NCI-H2171 treated with DMSO at 0.1 percent for 48 hours (cell line): ENCODE measurements at regions not wholly inside any gene's neighbourhood (a gene's known extent, or its start where the extent isn't known, plus 50 kb on each side); places are given as distances from the start of the nearest gene placed in this dataset.
"Not testable (repeated sequence)": the region's sequence is repeated elsewhere in the genome, so short reads cannot be mapped to it uniquely, and the experiment has no call there.

Source experiments
- DNase-seq: peaks from one replicate; lab custom pipeline; 2025; lab: John Stamatoyannopoulos, UW

- no peak for DNase-seq
Observed at GRCh38 chr17:34472363-34472762, 107.0 kb upstream of the TMEM132E start.

GRCh38 chr17:34471278-34471677 is 108.1 kb upstream of the TMEM132E start:
- DNase-seq = not testable (repeated sequence)

- DNase-seq = peak; percentile 42
Observed at GRCh38 chr17:34465789-34466188, 102.8 kb upstream of the CCL1 start.

- peak; percentile 91 for DNase-seq
Observed at GRCh38 chr17:34464812-34465211, 101.8 kb upstream of the CCL1 start.

- no peak for DNase-seq
Observed at GRCh38 chr17:34458266-34458665, 95.2 kb upstream of the CCL1 start.

- no peak for DNase-seq
Observed at GRCh38 chr17:34456121-34456520, 93.1 kb upstream of the CCL1 start.

GRCh38 chr17:34452769-34453168 is 89.7 kb upstream of the CCL1 start:
- no peak for DNase-seq

- DNase-seq = no peak
Observed at GRCh38 chr17:34451313-34451712, 88.3 kb upstream of the CCL1 start.

- no peak for DNase-seq
Observed at GRCh38 chr17:34447406-34447805, 84.4 kb upstream of the CCL1 start.

GRCh38 chr17:34445101-34445500 is 82.1 kb upstream of the CCL1 start:
- DNase-seq = no peak

GRCh38 chr17:34443619-34444469 is 80.8 kb upstream of the CCL1 start:
- no peak for DNase-seq

GRCh38 chr17:34442387-34443111 is 79.5 kb upstream of the CCL1 start:
- no peak for DNase-seq

- no peak for DNase-seq
Observed at GRCh38 chr17:34437188-34437587, 74.2 kb upstream of the CCL1 start.

GRCh38 chr17:34436607-34437006 is 73.6 kb upstream of the CCL1 start:
- no peak for DNase-seq

GRCh38 chr17:34435182-34435928 is 72.3 kb upstream of the CCL1 start:
- no peak for DNase-seq

- DNase-seq = no peak
Observed at GRCh38 chr17:34434052-34434451, 71.0 kb upstream of the CCL1 start.

- DNase-seq = peak; percentile 93
Observed at GRCh38 chr17:34424814-34425491, 61.9 kb upstream of the CCL1 start.

GRCh38 chr17:34423978-34424813 is 61.2 kb upstream of the CCL1 start:
- peak; percentile 67 for DNase-seq

GRCh38 chr17:34423315-34423714 is 60.3 kb upstream of the CCL1 start:
- DNase-seq = not testable (repeated sequence)

GRCh38 chr17:34420900-34421299 is 57.9 kb upstream of the CCL1 start:
- no peak for DNase-seq

GRCh38 chr17:34420254-34420766 is 57.3 kb upstream of the CCL1 start:
- DNase-seq = peak; percentile 81
